HG02884 (cell line): ENCODE measurements at regions not wholly inside any gene's neighbourhood (a gene's known extent, or its start where the extent isn't known, plus 50 kb on each side); places are given as distances from the start of the nearest gene placed in this dataset.
"Not testable (repeated sequence)": the region's sequence is repeated elsewhere in the genome, so short reads cannot be mapped to it uniquely, and the experiment has no call there.

Experiments
- ATAC-seq: cut with Tn5 transposase; IDR thresholded peaks from one replicate; pipeline ENCODE4 v1.9.1; 2021; ENCODE audit warnings: mild to moderate bottlenecking, moderate library complexity; ENCODE audit not compliant: unreplicated experiment

DNA sequence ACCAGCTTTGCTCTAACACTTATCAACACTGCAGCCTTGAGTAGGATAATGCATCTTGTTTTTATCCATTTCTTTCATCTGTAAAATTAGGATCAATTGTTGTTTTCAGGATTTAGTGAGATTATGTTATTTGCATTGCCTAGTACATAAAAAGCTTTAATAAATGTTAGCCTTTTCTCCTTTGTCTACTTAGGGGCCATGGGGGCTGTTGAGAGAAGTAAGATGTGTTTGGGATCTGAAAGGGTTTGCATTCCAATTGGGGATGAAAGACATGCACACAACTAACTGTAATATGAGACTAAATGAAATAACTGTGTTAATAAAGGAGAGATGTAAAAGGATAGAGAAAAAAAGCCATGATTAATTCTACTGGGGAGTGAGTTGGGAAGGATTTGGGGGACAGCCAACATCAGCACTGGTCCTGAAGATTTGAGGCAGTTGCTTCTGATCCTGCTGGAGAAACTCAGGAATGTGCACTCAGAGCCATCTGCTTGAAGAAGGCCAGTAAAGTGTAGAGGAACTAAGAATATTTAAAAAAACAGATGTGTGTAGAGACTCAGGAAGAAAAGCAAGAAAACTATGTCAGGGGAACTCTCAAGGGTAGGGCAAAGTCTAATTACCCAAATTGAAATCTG lies 236.3 kb downstream of the OLFM4 start:
- ATAC-seq, result no peak

DNA sequence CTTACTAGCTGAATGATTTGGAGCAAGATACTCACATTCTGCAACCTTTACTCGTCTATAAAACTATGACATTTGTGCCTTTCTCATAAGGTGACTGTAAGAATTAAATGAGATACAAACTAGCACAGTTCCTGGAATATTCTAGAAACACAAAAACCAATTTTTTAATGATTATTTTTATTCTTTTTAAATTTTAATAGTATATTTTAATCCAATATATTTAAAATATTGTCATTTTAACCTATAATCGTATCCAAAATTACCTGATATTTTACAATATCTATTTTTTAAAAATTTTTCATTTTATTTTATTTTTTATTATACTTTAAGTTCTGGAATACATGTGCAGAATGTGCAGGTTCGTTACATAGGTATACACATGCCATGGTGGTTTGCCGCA lies 238.1 kb downstream of the OLFM4 start:
- ATAC-seq, result no peak

DNA sequence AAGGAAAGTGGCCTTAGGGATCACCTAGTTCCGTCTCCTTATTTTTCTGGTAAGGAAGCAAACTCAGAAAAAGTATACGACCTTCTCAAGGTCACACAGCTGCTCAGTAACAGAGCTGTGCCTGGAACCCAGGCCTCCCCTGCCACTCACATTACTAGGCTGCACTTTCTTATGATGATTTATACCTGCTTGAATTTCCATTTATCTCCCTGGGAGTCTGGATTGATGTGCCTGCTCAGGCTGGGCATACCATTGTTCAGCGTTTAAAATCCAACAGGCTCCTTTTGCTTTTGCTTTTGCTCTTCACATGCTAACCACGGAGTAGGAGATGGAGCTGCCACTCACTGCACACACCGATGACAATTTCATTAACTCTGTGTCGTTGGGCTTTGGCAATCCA lies 241.0 kb downstream of the OLFM4 start:
- no peak for ATAC-seq

DNA sequence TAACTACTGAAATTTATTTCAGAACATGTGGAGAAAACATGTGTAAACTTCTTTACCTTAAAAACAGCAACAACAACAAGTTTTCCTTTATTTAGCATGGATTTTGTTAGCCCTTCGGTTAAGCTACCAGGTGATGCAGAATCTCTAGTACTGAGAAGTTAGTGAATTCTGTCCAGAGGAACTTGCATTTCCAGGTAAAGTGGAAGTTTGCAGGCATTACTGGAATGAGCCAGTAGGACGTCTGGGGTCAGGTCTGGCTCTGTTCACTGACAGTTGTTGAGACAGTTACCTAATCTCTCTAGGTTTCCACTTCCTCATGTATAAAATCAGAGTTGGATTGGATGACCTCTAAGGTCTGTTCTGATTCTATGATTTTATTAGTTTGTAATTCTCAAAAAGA lies 244.3 kb downstream of the OLFM4 start:
- ATAC-seq, result no peak

DNA sequence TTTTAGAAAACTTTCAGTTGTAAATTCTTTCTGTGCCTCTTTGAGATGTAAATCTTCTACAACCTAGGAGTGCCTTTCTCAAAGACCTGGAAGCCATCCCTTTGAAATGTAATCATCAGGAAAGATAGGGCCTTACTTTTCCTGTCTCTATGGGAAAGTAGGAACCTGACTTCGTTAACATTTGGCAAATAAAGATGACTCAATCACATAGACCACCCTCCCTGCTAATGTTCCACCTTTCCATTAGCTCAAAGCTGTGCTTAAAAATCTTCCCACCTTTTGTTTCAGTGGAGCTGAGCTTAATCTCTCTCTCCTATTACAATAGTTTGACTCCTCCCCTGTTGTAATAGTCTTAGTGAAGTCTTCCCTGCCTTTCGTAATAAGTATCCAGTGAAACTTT lies 247.7 kb downstream of the OLFM4 start:
- no peak for ATAC-seq

DNA sequence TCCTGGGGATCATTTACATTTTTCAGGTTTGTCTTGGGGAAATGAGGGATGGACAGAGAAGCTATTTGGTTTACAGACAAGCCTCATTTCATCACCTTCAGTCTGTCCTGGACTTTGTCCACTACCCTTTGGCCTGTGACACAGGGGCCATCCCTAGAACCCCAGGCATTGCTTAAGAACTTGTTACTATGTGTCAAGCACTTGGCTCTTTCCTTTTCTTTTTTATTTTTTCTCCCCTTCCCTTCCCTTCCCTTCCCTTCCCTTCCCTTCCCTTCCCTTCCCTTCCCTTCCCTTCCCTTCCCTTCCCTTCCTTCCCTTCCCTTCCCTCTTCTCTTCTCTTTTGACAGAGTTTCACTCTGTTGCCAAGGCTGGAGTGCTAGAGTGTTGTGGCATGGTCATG lies 253.1 kb downstream of the OLFM4 start:
- ATAC-seq, result no peak

DNA sequence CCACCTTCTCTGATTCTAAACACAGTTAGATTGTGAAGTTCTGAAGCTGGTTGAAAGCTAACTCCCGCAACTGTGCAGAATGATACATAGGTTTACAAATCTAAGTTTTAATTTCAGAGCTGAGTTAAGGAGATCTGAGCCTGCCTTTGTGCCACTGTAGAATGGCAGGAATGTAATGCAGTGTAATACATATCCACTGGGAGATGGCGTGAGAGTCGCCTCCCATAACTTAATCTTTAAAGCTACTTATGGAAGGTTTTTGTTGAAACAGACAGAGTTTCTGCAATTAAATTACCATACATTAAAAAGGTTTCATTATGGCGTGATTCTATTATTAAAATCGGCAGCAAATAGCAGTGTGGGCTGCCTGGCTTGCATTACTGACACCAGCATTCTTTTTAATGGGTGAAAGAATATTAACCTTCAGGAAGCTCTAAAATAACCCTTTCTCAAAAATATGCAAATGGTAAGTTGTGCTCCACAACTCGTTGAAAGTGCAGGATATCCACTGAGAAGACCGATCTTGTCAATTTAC lies 257.4 kb downstream of the OLFM4 start:
- ATAC-seq, result no peak

DNA sequence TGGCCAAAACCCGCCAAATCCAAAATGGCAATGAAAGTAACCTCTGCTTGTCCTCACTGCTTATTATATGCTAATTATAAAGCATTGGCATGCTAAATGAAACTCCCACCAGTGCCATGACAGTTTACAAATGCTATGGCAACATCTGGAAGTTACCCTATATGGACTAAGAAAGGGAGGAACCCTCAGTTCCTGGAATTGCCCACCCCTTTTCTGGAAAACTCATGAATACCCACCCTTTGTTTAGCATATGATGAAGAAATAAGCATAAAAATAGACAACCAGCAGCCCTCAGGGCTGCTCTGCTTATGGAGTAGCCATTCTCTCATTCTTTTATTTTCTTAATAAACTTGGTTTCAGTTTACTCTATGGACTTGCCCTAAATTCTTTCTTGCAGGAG lies 269.8 kb downstream of the OLFM4 start:
- ATAC-seq, result no peak

DNA sequence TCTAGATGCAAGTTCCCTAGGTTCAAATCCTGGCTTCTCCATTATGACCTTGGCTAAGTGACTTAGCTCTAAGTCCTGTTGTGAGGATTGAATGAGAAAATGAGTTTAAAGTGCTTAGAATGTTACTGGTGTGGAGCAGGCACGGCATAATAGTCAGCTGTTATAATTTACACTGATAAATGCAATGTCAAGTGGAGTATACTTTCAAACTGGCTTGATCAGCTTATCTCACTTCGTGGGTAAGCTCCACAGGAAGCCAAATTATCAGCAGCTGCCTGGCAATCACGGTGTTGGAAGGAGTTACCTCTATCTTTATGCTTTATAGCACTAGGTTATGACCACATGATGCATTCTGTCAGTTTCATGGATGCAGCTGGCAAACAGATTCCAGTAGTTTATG lies 272.8 kb downstream of the OLFM4 start:
- ATAC-seq, result no peak

DNA sequence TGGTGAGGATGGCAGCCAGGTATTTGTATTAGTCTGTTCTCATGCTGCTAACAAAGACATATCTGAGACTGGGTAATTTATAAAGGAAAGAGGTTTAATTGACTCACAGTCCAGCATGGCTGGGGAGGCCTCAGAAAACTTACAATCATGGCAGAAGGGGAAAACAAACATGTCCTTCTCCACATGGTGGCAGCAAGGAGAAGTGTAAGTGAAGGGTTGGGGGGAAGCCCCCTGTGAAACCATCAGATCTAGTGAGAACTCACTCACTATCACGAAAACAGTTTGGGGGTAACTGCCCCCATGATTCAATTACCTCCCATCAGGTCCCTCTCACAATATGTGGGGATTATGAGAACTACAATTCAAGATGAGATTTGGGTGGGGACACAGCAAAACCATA lies 276.8 kb downstream of the OLFM4 start:
- ATAC-seq, result not testable (repeated sequence)

DNA sequence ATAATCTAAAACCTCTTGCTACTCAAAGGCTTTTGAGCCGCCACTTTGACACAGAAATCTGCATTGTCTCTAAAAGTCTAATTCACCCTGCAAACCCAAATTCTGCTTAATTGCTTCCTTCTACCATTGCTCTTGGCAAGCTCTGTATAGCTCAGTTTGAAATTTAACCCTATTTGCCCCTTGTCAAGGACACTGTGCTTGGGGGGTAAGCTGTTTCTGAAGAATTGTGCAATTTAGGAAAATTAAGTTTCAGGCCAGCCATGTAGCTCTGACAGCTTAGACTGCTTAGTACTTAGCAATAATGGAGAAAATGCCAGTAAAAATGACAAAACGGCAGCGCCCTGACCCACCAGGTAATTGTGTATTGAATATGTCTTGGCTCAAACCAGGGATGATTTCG lies 282.2 kb downstream of the OLFM4 start:
- no peak for ATAC-seq

DNA sequence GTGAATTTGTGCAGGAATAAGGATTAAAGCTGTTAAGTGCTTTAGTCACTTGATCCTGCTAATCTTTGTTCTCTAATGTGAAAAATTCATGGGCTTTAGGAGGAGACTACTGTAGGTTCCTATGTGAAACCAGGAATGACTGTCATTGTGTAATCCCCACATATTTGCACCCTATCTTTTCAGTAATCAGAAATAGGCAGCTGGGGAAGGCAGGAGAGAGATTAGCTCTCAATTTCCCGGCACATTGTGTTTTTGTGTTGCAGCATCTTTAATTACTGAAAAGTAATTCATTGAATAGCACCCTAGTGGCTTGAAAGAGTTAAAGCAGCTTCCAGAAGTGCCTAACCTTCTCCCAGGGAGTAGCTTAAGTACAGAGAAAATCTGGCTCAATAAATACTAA lies 282.9 kb downstream of the OLFM4 start:
- no peak for ATAC-seq

DNA sequence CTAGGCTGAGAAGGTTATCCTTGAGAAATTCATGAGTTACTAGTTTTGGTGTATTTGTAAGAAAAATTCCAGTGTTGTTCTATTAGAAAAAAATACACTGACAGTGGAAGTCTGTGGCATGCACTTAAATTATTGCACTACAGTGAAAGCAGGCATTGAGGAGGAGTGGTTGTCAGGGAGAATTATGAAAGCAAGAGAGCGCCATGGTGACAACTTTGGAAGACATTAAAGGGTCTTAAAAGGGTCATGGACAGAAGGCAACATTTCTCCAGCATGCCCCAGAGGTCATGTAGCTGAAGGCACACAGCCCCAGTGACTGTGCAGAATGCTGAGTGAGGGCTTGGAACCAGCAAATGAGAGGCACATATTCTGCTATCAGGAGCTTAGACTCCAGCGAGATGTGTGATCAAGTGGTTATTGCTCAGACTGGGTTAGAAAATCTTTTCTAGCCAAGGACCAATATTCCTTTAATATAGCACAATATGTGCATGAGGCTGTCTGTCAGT lies 292.7 kb downstream of the OLFM4 start:
- ATAC-seq, result no peak

DNA sequence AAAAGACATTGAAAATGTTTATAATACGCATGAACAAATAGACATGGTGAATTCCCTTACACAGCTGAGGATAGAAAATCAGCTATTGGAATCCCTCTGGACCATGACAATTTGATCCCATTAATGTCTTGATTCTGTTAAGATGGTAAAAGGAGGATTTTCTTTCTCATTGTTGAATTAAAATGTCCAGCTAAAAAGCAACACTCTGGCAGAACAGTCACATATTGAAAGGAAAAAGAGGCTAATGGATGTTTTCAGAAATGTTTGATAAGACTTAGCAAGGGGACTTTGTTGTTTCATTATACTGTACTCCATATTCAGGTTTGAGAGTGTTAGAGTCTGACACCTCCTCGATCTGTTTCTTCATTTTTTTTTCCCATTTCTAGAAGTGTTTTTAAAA lies 296.0 kb downstream of the OLFM4 start:
- no peak for ATAC-seq

DNA sequence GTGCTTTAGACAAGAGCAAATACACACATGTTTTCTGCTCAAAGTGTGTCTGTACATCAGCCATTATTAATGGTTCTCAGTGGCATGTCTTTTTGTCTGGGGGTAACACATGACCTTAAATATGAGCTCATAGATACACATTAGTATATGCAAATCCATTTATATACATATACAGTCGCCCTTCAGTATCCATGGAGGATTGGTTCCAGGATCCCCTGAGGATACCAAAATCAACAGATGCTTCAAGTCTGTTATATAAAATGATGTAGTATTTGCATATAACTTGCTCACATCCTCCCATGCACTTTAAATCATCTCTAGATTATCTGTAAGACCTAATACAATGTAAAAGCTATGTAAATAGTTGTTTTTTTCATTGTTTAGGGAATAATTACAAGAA lies 298.1 kb downstream of the OLFM4 start:
- no peak for ATAC-seq

DNA sequence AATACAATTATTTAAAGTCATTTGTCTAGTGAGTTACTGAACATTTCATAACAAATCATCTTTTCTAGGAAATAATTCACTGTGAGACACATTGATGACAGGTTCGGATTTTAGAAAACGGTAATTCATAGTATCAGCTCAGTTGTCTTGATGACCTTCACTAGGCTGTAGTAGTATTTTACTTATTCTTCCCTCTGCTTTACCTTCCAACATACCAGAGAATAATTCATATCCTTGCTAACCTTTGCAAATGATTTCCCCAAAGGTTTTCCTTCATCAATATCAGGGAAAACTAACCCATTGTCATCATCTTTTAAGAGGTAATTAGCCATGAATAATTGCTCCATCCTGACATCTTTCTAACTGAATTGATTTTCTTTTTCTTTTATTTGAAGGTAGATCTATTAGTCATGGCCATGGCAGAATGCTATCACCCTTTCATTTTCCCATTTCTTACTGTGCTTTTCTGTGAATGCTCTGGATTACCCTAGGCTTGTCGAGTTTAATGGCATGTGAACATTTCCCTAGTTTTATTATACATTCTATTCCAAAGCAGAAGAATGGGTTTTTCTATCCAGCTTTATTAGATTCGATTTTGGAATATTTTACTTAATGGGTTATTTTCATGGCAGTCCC lies 299.2 kb downstream of the OLFM4 start:
- ATAC-seq, result no peak

DNA sequence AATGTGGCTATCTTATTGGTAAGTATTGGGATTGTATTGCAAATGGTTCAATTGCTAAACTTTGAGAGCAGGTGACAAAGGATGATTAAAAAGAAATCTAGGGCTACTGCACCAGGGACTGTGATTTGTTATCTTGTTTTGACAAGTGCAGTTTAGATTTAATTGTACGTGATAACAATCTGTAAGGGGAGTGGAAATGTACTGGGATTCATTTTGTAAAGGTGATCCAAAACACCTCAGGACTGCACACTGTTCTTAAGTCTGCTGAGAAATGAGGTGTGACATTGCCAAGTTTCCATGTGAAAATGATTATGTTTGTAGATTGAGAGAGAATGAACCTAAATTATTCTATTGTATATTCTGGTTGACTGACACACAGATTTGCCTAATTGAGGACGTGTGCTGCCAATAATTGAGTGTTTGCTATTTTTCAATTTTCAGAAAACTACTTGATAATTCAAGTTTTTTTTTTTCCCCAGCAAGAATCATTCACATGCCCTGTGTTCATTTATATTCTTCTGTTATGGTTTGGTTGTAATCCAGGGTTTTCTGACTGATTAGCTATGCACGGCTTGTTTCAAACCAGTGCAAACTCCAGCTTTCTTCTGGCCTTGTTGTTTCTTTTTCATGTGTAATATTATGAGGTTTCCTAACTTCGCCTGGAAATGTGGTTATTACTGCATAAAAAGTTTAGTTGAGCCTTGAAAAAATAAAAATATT lies 308.0 kb downstream of the OLFM4 start:
- no peak for ATAC-seq

DNA sequence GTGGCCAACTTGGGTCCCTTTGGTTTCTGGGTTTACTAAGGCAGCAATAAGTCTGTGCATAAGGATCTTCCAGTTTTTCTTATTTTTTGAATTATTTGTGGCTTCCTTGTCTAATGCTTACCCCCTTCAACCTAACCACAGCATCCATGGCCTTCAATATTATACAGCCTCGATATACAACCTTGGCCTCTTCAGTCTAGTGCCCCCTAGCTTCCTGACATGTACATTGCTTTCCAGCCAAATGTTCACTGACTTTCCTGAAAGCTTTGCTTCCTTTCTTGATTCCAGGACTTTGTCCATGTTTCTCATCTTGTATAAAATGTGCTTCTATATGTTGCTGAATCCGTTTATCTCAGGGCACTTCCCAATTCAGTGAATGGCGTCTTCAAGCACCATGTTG lies 310.1 kb downstream of the OLFM4 start:
- ATAC-seq, result no peak

DNA sequence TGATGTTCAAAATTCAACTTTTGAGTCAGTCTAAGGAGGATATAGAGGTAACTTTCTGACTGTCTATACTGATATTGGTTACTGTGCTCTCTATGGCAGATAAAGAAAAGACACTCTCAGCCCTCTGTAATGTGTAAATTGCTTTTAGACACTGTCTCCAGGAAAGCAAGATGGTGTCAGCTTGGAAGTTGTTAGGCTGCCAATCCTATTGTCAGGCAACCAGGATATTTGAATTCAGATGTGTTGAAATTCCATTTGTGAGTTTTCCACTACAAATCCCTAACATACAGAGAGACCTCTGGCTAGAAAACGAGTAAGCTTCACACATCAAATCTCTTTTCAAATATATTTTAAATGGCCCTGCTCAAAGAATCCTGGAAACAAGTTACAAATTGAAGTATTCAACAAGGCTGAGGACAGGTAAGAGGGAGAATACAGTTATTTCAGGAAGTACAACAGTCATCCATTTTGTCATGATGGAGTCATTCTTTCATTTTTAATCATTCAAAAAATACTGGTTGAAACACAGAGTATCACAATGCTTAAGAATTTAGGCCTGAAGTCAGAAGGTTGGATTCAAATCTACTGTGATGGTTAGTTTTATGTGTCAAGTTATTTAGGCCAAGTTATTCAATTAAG lies 312.0 kb downstream of the OLFM4 start:
- ATAC-seq, result no peak

DNA sequence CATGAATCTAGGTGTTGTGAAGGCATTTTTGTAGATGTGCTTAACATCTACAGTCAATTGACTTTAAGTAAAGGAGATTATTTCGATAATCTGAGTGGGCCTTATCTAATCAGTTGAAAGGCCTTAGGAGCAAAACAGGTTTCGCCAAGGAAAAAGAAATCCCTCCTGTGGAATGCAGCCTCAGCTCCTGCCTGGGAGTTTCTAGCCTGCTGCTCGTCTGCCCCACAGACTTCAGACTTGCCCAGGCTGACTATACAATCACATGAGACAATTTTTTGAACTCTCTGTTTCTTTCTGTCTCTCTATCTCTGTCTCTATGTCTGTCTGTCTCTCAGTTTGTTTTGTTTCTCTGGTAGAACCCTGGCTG lies 312.5 kb downstream of the OLFM4 start:
- no peak for ATAC-seq

DNA sequence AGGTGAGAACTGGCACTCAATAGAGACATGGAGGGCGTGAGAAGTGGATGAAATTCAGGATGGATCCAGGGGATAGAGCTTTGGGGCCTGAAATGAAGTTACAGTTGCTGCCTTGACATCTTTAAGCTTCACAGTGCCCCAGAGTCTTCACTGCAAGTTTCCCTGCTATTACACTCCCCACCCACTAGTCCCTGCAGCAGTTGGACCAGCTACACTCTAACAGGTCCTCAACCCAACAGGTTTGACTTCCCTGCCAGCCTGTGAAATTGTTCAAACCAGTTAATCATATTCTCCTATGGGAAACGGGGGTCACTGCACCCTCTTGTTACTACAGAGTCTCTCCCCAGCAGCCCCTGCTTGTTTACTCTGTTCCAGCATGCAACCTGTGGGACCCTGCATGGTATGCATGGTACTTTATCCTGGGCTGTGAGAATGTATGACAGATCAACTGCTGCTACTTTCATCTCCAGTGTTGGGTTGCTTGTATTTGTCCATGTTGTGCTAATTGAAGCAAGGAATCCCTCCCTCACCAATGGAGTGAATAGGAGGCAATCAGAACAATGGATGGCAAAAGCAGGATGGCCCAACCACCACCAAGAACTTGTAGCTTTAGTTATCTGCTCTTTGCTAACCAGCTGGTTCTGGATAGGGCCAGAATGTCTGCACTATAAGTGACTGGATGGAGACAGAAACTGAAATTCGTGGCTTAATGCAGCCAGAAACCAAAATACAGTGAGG lies 314.2 kb downstream of the OLFM4 start:
- no peak for ATAC-seq
